AG04449 (cell line): ENCODE measurements at regions not wholly inside any gene's neighbourhood (a gene's known extent, or its start where the extent isn't known, plus 50 kb on each side); places are given as distances from the start of the nearest gene placed in this dataset.

ENCODE experiments used
- CTCF ChIA-PET: fragments of 350-600 bp; formaldehyde crosslinking; extraction: SDS; loops from one replicate; lab custom pipeline; 2021; ENCODE audit warnings: antibody characterized with exemption; lab: Yijun Ruan, JAX
- POLR2A ChIA-PET: fragments of 400-600, 350-600 bp; formaldehyde crosslinking; extraction: SDS; loops from one replicate; lab custom pipeline; 2020; ENCODE audit warnings: antibody characterized with exemption, inconsistent platforms; lab: Yijun Ruan, JAX
- DNase-seq: peaks from one replicate; pipeline ENCODE4 v3.0.0-alpha.2; 2010; ENCODE audit warnings: low read depth, low spot score
- H3K4me3 ChIP-seq: 2 replicates; pipeline ENCODE4 v1.5.1; 2011; ENCODE audit warnings: low read depth, mild to moderate bottlenecking, control low read depth, low read length
- TF ChIP-seq, protein P1 (sequence below): IDR thresholded peaks from one replicate; pipeline ENCODE4 v1.5.1; 2011; ENCODE audit warnings: mild to moderate bottlenecking, moderate library complexity, low read length, control low read depth, inconsistent platforms; ENCODE audit not compliant: insufficient read depth; ENCODE audit errors: missing control alignments

DNA sequence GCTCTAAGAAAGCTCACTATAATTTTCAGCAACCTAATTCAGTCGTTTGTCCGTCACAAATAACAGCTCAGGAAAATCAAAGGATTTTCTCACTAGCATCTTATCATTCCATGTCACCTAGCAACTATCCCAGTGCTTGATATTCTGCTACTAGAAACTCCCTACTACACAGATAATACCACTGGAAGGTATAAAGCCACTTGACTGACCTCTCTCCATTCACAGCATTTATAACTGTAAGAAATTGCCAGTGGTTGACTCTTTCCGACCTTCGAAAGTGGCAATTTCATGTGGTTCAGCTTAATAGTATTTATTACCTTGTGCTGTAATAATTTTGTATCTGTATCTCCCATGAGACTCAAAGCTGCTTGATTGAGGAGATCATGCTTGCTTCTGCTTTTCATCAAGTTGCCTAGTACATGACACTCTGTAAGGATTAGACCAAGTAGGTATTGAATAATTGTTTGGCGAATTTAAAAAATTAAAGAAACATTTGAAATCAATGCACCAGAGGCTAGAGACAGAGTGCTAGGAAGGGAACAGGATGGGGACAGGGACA lies 79.6 kb upstream of the TACR1 start:
- TF ChIP-seq, protein P1, sequence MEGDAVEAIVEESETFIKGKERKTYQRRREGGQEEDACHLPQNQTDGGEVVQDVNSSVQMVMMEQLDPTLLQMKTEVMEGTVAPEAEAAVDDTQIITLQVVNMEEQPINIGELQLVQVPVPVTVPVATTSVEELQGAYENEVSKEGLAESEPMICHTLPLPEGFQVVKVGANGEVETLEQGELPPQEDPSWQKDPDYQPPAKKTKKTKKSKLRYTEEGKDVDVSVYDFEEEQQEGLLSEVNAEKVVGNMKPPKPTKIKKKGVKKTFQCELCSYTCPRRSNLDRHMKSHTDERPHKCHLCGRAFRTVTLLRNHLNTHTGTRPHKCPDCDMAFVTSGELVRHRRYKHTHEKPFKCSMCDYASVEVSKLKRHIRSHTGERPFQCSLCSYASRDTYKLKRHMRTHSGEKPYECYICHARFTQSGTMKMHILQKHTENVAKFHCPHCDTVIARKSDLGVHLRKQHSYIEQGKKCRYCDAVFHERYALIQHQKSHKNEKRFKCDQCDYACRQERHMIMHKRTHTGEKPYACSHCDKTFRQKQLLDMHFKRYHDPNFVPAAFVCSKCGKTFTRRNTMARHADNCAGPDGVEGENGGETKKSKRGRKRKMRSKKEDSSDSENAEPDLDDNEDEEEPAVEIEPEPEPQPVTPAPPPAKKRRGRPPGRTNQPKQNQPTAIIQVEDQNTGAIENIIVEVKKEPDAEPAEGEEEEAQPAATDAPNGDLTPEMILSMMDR, result no peak
- CTCF ChIA-PET, result no interaction called here
- POLR2A ChIA-PET, result interaction anchor here (0.6 kb wide), 1 partner anchor 11 kb away, joined by 3 read pairs; no protein-coding TSS in a partner anchor
- no peak overlapping the region for H3K4me3 ChIP-seq
- no peak for DNase-seq

DNA sequence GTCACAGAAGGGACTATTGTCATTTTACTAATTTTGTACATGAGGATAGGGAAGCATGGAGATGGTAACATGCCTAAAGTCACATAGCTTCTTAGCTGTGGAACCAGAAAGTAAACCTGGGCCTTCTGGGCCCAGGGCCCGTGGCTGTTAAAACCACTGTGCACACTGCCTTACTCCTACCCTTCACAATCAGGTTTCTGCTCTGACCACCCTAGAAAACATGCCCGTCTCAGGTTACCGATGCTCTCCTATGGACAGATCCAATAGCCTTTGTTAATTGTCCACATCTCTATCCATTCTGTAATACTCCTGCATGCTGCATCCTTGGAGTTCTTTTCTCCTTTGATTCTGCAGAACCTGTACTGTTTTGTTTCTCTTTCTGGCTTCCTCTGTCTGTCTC lies 79.0 kb upstream of the TACR1 start:
- H3K4me3 ChIP-seq, result no peak overlapping the region
- CTCF ChIA-PET, result interaction anchor here (1.5 kb wide), 1 partner anchor 10 kb away, joined by 7 read pairs; no protein-coding TSS in a partner anchor
- TF ChIP-seq, protein P1, result no peak
- no peak for DNase-seq
- POLR2A ChIA-PET, result interaction anchor here (0.6 kb wide), 2 partner anchors 12 to 47 kb away, joined by 3 to 4 read pairs; no protein-coding TSS in a partner anchor

DNA sequence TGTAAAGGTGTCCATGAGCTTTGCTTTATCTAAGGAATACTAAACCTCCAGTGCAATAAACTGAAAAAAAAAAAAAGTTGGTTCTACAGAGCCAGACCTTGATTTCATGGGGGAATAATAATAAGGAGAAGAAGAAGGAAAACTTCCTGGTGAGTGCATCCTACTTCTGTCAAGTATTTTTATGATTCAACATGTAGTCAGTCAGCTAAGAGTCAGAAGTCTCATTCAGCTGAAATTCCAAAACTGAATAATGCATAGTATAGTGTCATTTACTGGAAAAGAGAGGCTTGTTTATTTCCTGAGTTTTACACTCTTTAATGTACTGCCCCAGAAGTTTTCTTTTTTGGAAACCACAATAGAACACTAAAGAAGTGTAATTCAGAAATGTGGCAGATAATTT lies 77.8 kb upstream of the TACR1 start:
- ChIA-PET CTCF (interaction anchor here (0.6 to 1.5 kb wide), 4 partner anchors 9 to 174 kb away, joined by 3 to 7 read pairs (median 4); partner anchors contain the start of gene TACR1), POLR2A (no interaction called here)
- TF ChIP-seq, protein P1, result no peak
- peak; percentile 19 for DNase-seq
- H3K4me3 ChIP-seq, result no peak overlapping the region

DNA sequence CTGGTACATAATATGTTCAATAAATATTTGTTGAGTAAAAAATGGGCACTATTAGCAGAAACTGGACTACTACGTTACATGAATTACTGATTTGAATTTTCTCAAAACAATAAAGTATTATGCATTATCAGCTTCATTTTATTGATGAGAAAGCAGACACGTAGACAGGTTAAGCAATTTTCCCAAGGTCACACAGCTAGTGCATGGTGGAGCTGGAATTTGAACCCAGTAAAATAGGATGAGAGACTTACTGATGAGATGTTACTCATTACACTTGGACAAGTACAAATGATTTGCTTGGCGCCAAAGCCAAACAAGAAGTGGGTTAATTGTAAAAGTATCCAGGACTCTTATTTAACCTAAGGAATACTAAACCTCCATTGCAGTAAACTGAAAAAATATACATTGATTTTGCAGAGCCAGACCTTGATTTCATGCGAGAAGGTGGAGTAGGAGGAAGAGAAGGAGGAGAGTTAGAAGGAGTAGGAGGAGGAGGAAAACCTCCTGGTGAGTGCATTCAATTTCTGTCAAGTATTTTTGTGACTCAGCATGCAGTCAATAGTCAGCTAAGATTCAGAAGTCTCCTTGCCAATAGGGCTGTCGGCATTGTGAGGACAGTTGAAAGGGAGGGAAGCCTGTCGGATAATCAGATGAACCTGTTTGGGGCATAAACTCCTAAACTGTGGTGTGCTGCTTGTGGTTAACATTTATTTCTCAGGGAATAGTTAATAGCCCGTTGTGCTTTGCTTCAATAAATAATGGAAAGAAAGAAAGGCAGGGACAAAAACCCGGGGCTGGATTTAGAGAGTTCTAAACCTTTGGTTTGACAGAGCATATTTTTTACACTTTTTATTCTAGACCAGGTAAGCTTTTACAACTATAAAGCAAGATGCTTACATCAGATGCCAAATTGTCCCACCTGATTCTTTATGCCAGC lies 77.0 kb upstream of the TACR1 start:
- TF ChIP-seq, protein P1, result no peak
- POLR2A ChIA-PET, result no interaction called here
- CTCF ChIA-PET, result interaction anchor here (1.1 to 1.5 kb wide), 2 partner anchors 8 to 76 kb away, joined by 3 to 7 read pairs; no protein-coding TSS in a partner anchor
- peak overlapping the region; percentile 26 for H3K4me3 ChIP-seq
- DNase-seq, result no peak

DNA sequence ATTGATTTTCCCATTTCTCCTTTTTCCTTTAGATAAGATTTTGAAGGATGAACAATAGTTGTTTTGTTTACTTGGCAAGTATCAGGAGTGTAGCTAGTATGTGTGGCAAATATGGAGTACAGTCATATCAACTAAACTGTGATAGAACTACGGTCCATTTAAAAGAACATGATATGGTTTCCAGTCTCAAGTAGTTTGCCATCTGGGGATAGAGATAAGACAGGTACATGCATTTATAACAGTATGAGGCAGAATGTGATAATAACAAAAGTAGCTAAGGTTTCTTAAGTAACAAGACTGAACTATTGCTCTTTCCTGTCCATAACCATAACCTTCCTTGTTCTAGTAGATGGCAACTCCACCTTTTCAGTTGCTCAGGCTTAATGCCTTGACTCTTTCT lies 75.6 kb upstream of the TACR1 start:
- TF ChIP-seq, protein P1, result no peak
- ChIA-PET POLR2A (no interaction called here), CTCF (no interaction called here)
- DNase-seq, result no peak
- no peak overlapping the region for H3K4me3 ChIP-seq

DNA sequence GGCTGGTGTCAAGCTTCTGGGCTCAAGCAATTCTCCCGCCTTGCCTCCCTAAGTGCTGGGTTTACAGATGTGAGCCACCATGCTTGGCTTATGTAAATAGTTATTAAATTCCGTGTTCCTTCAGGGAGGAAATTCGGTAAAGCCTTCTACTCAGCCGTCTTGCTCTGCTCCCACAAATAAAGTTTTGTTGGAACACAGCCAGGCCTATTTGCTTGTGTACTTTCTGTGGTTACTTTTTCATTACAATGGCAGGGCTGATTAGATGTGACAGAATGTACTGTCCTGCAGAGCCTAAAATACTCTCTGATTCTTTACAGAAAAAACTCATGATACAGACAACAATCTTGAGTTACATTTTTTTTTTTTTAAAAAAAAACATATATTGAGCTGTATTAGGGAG lies 68.8 kb upstream of the TACR1 start:
- DNase-seq, result no peak
- no peak overlapping the region for H3K4me3 ChIP-seq
- ChIA-PET POLR2A (no interaction called here), CTCF (interaction anchor here (1.8 kb wide), 1 partner anchor 9 kb away, joined by 7 read pairs; no protein-coding TSS in a partner anchor)
- TF ChIP-seq, protein P1, result no peak
